ENCODE measurements at regions not wholly inside any gene's neighbourhood (a gene's known extent, or its start where the extent isn't known, plus 50 kb on each side); places are given as distances from the start of the nearest gene placed in this dataset.

DNA sequence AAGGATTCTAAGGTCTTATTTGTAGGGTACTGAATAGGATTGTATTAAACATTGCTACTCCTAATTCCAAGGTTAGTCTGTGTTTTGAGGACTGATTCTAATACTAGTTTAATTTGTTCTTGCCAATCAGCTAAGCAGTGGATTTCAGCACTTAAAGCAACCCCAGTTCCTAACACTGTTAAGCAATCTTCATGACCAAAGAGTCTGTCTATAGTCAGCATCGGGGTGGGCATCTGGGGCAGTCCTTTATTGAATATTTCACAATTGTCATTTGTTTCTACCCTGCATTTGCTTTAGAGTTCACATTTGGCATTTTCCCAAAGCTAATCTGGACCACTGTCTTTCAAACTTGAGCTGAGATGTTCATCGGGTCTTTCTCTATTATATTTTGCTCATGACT is 248.0 kb upstream of the TANK start:
- no peak for TF ChIP-seq SPI1 (IDR thresholded peaks at IDR 0.05; ENCODE audit: borderline replicate concordance, low read depth)
- TF ChIP-seq, protein P1, sequence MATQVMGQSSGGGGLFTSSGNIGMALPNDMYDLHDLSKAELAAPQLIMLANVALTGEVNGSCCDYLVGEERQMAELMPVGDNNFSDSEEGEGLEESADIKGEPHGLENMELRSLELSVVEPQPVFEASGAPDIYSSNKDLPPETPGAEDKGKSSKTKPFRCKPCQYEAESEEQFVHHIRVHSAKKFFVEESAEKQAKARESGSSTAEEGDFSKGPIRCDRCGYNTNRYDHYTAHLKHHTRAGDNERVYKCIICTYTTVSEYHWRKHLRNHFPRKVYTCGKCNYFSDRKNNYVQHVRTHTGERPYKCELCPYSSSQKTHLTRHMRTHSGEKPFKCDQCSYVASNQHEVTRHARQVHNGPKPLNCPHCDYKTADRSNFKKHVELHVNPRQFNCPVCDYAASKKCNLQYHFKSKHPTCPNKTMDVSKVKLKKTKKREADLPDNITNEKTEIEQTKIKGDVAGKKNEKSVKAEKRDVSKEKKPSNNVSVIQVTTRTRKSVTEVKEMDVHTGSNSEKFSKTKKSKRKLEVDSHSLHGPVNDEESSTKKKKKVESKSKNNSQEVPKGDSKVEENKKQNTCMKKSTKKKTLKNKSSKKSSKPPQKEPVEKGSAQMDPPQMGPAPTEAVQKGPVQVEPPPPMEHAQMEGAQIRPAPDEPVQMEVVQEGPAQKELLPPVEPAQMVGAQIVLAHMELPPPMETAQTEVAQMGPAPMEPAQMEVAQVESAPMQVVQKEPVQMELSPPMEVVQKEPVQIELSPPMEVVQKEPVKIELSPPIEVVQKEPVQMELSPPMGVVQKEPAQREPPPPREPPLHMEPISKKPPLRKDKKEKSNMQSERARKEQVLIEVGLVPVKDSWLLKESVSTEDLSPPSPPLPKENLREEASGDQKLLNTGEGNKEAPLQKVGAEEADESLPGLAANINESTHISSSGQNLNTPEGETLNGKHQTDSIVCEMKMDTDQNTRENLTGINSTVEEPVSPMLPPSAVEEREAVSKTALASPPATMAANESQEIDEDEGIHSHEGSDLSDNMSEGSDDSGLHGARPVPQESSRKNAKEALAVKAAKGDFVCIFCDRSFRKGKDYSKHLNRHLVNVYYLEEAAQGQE (IDR thresholded peaks at IDR 0.05; ENCODE audit: insufficient replicate concordance, low read depth): no peak
- no peak for TF ChIP-seq POLR2AphosphoS5 (IDR thresholded peaks at IDR 0.05; ENCODE audit: low read depth)
- TF ChIP-seq, protein P2, sequence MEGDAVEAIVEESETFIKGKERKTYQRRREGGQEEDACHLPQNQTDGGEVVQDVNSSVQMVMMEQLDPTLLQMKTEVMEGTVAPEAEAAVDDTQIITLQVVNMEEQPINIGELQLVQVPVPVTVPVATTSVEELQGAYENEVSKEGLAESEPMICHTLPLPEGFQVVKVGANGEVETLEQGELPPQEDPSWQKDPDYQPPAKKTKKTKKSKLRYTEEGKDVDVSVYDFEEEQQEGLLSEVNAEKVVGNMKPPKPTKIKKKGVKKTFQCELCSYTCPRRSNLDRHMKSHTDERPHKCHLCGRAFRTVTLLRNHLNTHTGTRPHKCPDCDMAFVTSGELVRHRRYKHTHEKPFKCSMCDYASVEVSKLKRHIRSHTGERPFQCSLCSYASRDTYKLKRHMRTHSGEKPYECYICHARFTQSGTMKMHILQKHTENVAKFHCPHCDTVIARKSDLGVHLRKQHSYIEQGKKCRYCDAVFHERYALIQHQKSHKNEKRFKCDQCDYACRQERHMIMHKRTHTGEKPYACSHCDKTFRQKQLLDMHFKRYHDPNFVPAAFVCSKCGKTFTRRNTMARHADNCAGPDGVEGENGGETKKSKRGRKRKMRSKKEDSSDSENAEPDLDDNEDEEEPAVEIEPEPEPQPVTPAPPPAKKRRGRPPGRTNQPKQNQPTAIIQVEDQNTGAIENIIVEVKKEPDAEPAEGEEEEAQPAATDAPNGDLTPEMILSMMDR (IDR thresholded peaks at IDR 0.05; ENCODE audit: insufficient read depth, low read length): no peak
- no peak for TF ChIP-seq GABPA (IDR thresholded peaks at IDR 0.05; ENCODE audit: low read depth)
- no peak overlapping the region for H3K4me3 ChIP-seq (replicated peaks; ENCODE audit: insufficient read depth, low read length)
- no peak overlapping the region for H3K27ac ChIP-seq (replicated peaks)
- peaks cover 4% of the 10 kb centered on the region for H3K27me3 ChIP-seq (ENCODE audit: insufficient read depth, poor library complexity, severe bottlenecking)
- no peak for DNase-seq (ENCODE audit: low read depth in 1 of 2, low spot score in 1 of 2)

- TF ChIP-seq SPI1 (IDR thresholded peaks at IDR 0.05; ENCODE audit: borderline replicate concordance, low read depth) (no peak), GABPA (IDR thresholded peaks at IDR 0.05; ENCODE audit: low read depth) (no peak), POLR2AphosphoS5 (IDR thresholded peaks at IDR 0.05; ENCODE audit: low read depth) (no peak)
- TF ChIP-seq, protein P2 (IDR thresholded peaks at IDR 0.05; ENCODE audit: insufficient read depth, low read length): no peak
- TF ChIP-seq, protein P1 (IDR thresholded peaks at IDR 0.05; ENCODE audit: insufficient replicate concordance, low read depth): no peak
- no peak for DNase-seq (ENCODE audit: low read depth in 1 of 2, low spot score in 1 of 2)
- no peak overlapping the region for H3K4me3 ChIP-seq (replicated peaks; ENCODE audit: insufficient read depth, low read length)
- H3K27ac ChIP-seq (replicated peaks): no peak overlapping the region
- H3K27me3 ChIP-seq (ENCODE audit: insufficient read depth, poor library complexity, severe bottlenecking): peaks cover 4% of the 10 kb centered on the region
Measured at GRCh38 chr2:160913323-160913722, 246.9 kb upstream of the TANK start.

DNA sequence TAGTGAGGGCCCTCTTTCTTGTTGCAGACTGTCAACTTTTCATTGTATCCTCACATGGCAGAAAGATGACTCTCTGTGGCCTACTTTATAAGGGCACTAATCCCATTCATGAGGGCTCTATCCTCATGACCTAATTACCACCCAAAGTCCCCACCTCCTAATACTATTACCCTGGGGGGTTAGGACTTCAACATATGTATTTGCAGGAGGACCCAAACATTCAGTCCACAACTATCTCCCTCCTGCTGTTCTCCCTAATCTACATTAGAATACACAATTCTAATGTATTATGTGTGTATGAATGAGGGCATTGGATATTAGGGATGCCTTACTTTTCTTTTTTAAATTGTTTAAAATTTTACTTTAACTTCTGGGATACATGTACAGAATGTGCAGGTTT is 246.0 kb upstream of the TANK start:
- no peak for DNase-seq (ENCODE audit: low read depth in 1 of 2, low spot score in 1 of 2)
- Histone ChIP-seq H3K27ac (replicated peaks) (no peak overlapping the region), H3K27me3 (ENCODE audit: insufficient read depth, poor library complexity, severe bottlenecking) (no peaks in the 10 kb centered on the region), H3K4me3 (replicated peaks; ENCODE audit: insufficient read depth, low read length) (no peak overlapping the region)
- TF ChIP-seq SPI1 (IDR thresholded peaks at IDR 0.05; ENCODE audit: borderline replicate concordance, low read depth): no peak
- no peak for TF ChIP-seq GABPA (IDR thresholded peaks at IDR 0.05; ENCODE audit: low read depth)
- TF ChIP-seq, protein P2 (IDR thresholded peaks at IDR 0.05; ENCODE audit: insufficient read depth, low read length): no peak
- TF ChIP-seq, protein P1 (IDR thresholded peaks at IDR 0.05; ENCODE audit: insufficient replicate concordance, low read depth): no peak
- TF ChIP-seq POLR2AphosphoS5 (IDR thresholded peaks at IDR 0.05; ENCODE audit: low read depth): no peak
